ENCODE measurements at regions not wholly inside any gene's neighbourhood (a gene's known extent, or its start where the extent isn't known, plus 50 kb on each side); places are given as distances from the start of the nearest gene placed in this dataset.

GRCh38 chr2:118644190-118644589, 203.3 kb downstream of the EN1 start:
- no peak for DNase-seq
- Histone ChIP-seq H3K79me2 (ENCODE audit: insufficient read depth) (no peaks in the 10 kb centered on the region), H4K20me1 (ENCODE audit: insufficient read depth) (no peaks in the 10 kb centered on the region), H3K36me3 (replicated peaks in 1 of 2; ENCODE audit: control insufficient read depth in 1 of 2, insufficient read depth in 2 of 2, low read length in 1 of 2) (no peaks in the 10 kb centered on the region), H3K9me2 (0 out of 2 replicates have a peak, but pooled peaks cover 3% of the 10 kb centered on the region), H3K27ac (ENCODE audit: low read depth in 2 of 2, low read length in 1 of 2) (no peak overlapping the region), H2AFZ (ENCODE audit: low read depth) (no peak overlapping the region), H3K9me3 (no peaks in the 10 kb centered on the region), H3K27me3 (ENCODE audit: insufficient read depth) (no peaks in the 10 kb centered on the region), H3F3A (replicated peaks; ENCODE audit: insufficient read depth) (no peaks in the 10 kb centered on the region), H3K9ac (no peak overlapping the region), H3K4me1 (ENCODE audit: control insufficient read depth in 1 of 2, insufficient read depth in 2 of 2, low read depth in 1 of 2, low read length in 1 of 2) (no peaks in the 10 kb centered on the region), H3K4me2 (no peak overlapping the region), H3K4me3 (ENCODE audit: low read depth in 2 of 2, low read length in 1 of 2) (no peak overlapping the region)
- ChIA-PET POLR2A (no interaction called here), CTCF (no interaction called here)
- TF ChIP-seq, protein P1, sequence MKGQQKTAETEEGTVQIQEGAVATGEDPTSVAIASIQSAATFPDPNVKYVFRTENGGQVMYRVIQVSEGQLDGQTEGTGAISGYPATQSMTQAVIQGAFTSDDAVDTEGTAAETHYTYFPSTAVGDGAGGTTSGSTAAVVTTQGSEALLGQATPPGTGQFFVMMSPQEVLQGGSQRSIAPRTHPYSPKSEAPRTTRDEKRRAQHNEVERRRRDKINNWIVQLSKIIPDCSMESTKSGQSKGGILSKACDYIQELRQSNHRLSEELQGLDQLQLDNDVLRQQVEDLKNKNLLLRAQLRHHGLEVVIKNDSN (IDR thresholded peaks at IDR 0.05; ENCODE audit: borderline replicate concordance, low read depth), result no peak
- whole genome bisulfite sequencing (ENCODE audit: low lambda C conversion rate), result 18% methylated on average over 2 of the region's 4 CpGs

DNA sequence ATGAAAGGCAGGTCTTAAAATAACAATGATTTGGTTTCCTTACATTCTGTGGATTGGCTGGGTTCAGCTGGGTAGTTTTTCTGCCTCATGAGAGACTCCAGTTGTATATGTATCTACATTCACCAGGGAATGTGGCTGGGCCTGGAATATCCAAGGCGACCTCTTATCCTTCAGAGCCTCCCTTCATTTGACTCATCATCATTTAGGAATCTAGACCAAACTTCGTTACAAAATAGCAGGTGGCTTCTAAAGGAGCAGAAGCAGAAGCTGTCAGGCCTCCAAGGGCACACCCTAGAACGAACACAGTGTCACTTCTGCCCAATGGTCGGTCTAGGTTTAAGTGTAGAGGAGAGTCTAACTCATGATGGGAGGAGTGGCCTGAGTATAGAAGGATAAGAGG, 204.2 kb downstream of the EN1 start:
- Histone ChIP-seq H3K36me3 (replicated peaks in 1 of 2; ENCODE audit: control insufficient read depth in 1 of 2, insufficient read depth in 2 of 2, low read length in 1 of 2) (no peaks in the 10 kb centered on the region), H3K27me3 (ENCODE audit: insufficient read depth) (no peaks in the 10 kb centered on the region), H3K9ac (no peak overlapping the region), H3K9me2 (0 out of 2 replicates have a peak, but pooled peaks cover 3% of the 10 kb centered on the region), H3K4me3 (ENCODE audit: low read depth in 2 of 2, low read length in 1 of 2) (no peak overlapping the region), H2AFZ (ENCODE audit: low read depth) (no peak overlapping the region), H3K9me3 (no peaks in the 10 kb centered on the region), H4K20me1 (ENCODE audit: insufficient read depth) (no peaks in the 10 kb centered on the region), H3K4me1 (ENCODE audit: control insufficient read depth in 1 of 2, insufficient read depth in 2 of 2, low read depth in 1 of 2, low read length in 1 of 2) (no peaks in the 10 kb centered on the region), H3K27ac (ENCODE audit: low read depth in 2 of 2, low read length in 1 of 2) (no peak overlapping the region), H3K4me2 (no peak overlapping the region), H3K79me2 (ENCODE audit: insufficient read depth) (no peaks in the 10 kb centered on the region), H3F3A (replicated peaks; ENCODE audit: insufficient read depth) (no peaks in the 10 kb centered on the region)
- TF ChIP-seq GATA2 (CRISPR knock-in tag; IDR thresholded peaks at IDR 0.05), result no peak
- no peak for TF ChIP-seq TCF12 (IDR thresholded peaks at IDR 0.05)
- TF ChIP-seq, protein P1 (IDR thresholded peaks at IDR 0.05; ENCODE audit: borderline replicate concordance, low read depth), result no peak
- TF ChIP-seq IRF3 (IDR thresholded peaks at IDR 0.05; ENCODE audit: low read depth, low read length), result no peak
- TF ChIP-seq YY1 (IDR thresholded peaks at IDR 0.05; ENCODE audit: low read depth), result no peak
- TF ChIP-seq, protein P2, sequence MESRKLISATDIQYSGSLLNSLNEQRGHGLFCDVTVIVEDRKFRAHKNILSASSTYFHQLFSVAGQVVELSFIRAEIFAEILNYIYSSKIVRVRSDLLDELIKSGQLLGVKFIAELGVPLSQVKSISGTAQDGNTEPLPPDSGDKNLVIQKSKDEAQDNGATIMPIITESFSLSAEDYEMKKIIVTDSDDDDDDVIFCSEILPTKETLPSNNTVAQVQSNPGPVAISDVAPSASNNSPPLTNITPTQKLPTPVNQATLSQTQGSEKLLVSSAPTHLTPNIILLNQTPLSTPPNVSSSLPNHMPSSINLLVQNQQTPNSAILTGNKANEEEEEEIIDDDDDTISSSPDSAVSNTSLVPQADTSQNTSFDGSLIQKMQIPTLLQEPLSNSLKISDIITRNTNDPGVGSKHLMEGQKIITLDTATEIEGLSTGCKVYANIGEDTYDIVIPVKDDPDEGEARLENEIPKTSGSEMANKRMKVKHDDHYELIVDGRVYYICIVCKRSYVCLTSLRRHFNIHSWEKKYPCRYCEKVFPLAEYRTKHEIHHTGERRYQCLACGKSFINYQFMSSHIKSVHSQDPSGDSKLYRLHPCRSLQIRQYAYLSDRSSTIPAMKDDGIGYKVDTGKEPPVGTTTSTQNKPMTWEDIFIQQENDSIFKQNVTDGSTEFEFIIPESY (IDR thresholded peaks at IDR 0.05; ENCODE audit: borderline replicate concordance, low read depth), result no peak
- TF ChIP-seq, protein P3, sequence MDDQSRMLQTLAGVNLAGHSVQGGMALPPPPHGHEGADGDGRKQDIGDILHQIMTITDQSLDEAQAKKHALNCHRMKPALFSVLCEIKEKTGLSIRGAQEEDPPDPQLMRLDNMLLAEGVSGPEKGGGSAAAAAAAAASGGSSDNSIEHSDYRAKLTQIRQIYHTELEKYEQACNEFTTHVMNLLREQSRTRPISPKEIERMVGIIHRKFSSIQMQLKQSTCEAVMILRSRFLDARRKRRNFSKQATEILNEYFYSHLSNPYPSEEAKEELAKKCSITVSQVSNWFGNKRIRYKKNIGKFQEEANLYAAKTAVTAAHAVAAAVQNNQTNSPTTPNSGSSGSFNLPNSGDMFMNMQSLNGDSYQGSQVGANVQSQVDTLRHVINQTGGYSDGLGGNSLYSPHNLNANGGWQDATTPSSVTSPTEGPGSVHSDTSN (IDR thresholded peaks at IDR 0.05), result no peak
- TF ChIP-seq RFX5 (IDR thresholded peaks at IDR 0.05; ENCODE audit: low read length), result no peak
- no peak for TF ChIP-seq RCOR1 (IDR thresholded peaks at IDR 0.05; ENCODE audit: low read length)
- ChIA-PET POLR2A (no interaction called here), CTCF (no interaction called here)
- no peak for DNase-seq
- WGBS (ENCODE audit: low lambda C conversion rate), result 35% methylated on average over 4 of the region's 4 CpGs
